Stimulated activated naive CD4-positive, alpha-beta T cell (primary cell): ENCODE measurements at regions not wholly inside any gene's neighbourhood (a gene's known extent, or its start where the extent isn't known, plus 50 kb on each side); places are given as distances from the start of the nearest gene placed in this dataset.

ENCODE experiments used
- DNase-seq, 6 experiments: peaks; one replicate each; lab custom pipeline; 2025; lab: John Stamatoyannopoulos, UW

GRCh38 chr4:137310593-137311490 lies 221.5 kb downstream of the PCDH18 start:
- DNase-seq, result no peak

GRCh38 chr4:137310166-137310565 lies 222.1 kb downstream of the PCDH18 start:
- no peak for DNase-seq

- no peak for DNase-seq
Observed at GRCh38 chr4:137309424-137309823, 222.9 kb downstream of the PCDH18 start.

DNA sequence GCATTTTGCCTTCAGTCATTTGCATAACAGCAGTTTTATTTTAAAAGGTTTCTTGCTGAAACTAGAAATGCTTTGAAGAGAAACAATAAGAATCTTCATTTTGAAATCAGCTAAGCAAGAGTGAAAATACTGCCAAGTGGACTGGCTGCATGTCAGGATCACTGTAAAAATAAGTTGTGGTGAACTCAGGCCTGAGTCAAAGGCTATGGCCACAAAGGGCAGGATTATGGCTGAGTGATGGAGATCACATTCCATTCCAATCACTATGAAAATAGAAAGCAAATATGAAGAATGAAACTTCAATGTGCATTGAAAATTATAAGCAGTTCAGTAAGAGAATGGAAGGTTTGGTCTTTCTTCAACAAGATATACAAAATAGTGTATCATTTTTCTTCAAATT lies 224.5 kb downstream of the PCDH18 start:
- no peak for DNase-seq

GRCh38 chr4:137300776-137301175 lies 231.5 kb downstream of the PCDH18 start:
- no peak for DNase-seq

DNA sequence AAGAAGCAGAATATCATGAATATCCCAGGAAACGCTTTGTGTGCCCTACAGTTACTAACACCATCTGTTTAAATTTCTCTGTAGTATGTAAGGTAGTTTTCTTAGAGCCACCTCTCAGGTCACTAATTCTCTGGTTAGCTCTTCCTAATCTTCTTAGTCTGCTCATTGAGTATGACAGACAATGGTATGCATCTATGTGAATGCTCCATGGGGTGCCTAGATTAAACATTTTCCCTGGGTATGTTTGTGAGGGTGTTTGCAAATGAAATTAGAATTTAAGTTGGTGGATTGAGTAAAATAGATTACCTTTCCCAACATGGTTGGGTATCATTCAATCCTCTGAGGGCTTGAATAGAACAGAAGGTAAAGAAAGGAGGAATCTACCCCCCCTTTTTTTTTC lies 233.0 kb downstream of the PCDH18 start:
- no peak for DNase-seq

DNA sequence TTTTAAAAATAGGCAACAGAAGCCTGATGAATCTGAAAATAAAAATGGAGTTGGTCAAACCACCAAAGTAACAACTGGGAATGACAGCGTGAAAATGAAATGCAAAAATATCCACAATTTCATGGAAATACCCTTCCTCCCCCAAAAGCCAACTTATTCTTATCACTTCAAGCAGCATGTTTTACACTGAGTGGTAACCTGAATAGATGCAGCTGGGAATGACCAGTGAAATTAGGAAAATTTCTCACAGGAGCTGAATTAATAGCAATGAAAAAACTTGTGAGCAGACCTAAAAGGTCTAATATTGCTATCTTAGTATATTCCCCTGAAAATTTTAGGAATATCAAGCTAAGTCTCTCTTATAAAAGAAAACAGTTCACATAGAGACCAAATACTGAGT lies 239.0 kb downstream of the PCDH18 start:
- DNase-seq, result no peak

DNA sequence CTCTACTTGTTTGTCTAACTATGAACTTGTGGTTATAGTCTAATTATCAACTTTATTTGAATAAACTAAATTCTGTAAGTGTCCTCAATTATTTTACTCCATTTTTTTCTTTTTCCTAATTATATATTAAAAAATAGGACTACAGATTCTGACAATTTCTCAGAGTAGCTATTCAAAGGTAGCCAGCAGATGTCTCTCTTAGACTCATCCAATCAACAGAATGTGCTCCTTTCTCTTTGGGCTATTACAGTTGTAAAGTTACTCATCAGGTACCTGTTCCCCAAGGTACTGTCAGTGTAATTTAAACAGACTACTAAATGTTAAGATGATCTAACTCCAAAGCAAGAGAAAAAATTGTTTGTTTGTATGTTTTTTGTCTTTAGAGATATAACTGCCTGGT lies 248.6 kb downstream of the PCDH18 start:
- DNase-seq, result no peak

GRCh38 chr4:137278431-137278830 lies 253.9 kb downstream of the PCDH18 start:
- no peak for DNase-seq

DNA sequence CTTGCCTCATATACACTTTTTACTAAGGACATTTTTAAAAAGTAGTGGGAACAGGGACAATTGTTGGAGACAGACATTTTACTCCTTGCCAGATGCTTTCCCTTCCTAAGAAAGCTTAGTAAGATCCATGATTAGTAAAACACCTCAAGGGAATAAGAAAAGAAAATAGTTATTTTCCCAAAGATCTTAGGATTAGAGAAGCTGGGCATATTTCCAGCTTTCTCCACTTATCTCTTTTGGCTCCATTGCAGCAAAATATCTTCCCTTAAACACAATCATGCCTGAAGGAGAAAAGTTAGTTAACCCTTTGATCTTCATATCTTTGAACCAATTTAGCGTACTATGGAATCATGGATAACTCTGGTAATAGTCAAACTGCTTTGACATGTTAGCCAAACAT lies 257.9 kb downstream of the PCDH18 start:
- DNase-seq, result no peak

DNA sequence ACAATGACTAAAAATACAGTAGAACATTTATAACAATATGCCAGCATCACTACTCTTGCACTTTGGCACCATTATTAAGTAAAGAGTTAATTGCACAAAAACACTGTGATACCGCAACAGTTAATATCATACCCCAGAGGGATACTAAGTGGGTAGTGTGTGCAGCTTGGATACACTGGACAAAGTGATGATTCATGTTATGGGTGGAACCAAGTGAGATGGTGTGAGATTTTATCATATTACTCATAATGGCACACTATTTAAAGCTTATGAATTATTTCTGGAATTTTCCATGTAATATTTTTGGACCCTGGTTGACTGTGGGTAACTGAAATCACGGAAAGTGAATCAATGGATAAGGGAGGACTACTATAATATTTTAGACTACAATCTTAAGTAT lies 265.3 kb downstream of the PCDH18 start:
- DNase-seq, result no peak

DNA sequence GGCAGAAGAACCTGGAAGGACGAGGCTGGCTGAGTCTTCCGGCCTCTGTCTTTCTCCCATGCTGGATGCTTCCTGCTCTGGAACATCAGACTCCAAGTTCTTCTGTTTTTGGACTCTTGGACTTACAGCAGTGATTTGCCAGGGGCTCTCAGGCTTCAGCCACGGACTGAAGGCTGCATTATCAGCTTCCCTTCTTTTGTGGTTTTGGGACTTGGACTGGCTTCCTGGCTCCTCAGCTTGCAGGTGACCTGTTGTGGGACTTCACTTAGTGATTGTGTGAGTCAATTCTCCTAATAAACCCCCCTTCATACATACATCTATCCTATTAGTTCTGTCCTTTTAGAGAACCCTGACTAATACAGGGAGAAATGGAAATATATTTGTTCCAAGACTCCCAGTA lies 265.8 kb downstream of the PCDH18 start:
- no peak for DNase-seq

DNA sequence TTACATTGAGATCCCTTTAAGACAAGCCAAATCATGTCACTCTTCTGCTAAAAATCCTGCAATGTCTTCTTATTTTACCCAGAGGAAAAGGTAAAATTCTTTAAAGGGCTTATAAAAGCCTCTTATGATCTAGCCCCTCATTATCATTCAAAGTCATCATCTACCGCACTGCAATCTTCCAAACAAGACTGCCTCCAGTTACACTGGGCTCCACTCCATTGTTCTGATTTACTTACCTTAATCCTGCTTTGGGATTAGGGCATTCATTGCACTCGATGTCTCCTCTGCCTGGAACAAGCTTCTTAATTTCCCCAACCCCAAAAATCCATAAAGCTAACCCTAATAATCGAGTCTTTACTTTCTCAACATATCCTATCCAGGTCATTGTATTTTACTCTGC lies 269.1 kb downstream of the PCDH18 start:
- DNase-seq, result no peak

DNA sequence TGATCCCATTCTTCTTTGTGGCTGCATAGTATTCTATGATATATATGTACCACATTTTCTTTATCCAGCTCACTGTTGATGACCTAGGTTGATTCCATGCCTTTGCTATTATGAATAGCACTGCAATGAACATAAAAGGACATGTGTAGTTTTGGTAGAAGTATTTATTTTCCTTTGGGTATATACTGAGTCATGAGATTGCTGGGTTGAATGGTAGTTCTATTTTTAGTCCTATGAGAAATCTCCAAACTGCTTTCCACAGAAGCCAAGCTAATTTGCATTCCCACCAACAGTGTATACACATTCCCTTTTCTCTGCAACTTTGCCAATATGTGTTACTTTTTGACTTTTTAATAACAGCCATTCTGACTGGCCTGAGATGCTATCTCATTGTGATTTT lies 278.3 kb downstream of the PCDH18 start:
- no peak for DNase-seq

- no peak for DNase-seq
Observed at GRCh38 chr4:137249112-137249511, 283.2 kb downstream of the PCDH18 start.

DNA sequence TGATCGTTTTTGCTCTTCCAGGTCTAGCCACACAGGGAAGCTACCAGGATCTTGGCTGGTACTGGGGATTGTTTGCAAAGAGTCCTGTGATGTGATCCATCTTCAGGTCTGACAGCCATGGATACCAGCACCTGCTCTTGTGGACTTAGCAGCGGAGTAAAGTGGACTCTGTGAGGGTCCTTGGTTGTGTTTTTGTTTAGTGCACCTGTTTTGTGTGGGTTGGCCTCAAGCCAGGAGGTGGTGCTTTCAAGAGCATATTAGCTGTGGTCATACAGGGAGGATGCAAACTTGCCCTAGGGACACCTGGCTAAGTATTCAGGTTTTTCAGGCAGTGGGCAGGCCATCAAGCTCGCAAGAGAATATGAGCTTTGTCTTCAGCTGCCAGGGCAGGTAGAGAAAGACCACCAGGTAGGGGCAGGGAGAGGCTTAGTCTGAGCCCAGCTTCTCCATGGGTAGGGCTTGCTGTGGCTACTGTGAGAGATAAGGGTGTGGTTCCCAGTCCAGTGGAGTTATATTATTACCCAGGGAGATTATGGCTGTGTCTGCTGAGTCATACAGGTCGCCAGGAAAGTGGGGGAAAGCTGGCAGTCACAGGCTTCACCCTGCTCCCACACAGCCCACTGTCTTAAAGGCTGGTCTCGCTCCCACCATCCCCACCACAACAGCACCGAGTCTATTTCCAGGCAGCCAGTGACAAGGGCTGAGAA lies 293.7 kb downstream of the PCDH18 start:
- no peak for DNase-seq

DNA sequence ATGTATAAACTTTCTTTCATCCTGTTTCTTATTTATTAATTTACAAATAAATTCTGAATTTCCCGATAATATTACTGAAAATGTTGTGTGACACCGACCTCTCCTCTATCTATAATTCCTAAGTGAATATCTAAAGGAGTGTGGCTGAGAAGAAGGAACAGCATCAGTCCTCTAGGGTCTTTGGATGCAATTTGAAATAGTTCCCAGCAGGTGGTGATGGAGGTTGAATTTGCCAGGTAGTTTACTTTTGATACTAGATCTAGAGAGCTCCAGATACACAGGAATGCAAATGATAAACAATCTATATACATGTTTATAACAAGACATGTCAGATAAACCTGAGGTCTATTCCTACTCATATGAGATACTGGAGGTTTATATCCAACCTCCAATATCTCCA lies 305.4 kb downstream of the PCDH18 start:
- DNase-seq, result no peak

GRCh38 chr4:137226221-137226620 lies 306.1 kb downstream of the PCDH18 start:
- no peak for DNase-seq

- no peak for DNase-seq
Observed at GRCh38 chr4:137213372-137214173, 318.7 kb downstream of the PCDH18 start.

GRCh38 chr4:137212601-137213000 lies 319.7 kb downstream of the PCDH18 start:
- DNase-seq, result no peak

GRCh38 chr4:137209240-137209639 lies 323.1 kb downstream of the PCDH18 start:
- DNase-seq, result no peak

DNA sequence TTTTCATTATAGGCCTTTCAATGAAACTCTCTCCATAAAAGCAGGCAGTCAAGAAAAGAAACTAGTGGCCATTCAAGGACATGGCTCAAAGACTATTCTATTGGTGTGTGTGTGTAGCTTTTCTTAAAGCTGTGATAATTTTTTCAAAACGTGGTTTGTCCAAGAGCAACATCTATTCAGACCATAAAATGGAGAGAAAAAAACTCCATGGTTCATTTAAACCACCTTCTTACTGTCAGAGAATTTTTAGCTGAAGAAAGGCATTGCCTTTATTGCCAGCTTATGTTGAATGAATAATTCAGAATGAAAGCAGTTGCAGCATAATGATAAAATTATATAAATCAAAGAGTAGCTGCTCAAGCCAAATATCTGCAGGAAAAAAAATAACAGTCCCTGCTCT lies 325.5 kb downstream of the PCDH18 start:
- DNase-seq, result no peak

- no peak for DNase-seq
Observed at GRCh38 chr4:137203601-137204000, 328.7 kb downstream of the PCDH18 start.
